HG03095 (cell line): ENCODE measurements at regions not wholly inside any gene's neighbourhood (a gene's known extent, or its start where the extent isn't known, plus 50 kb on each side); places are given as distances from the start of the nearest gene placed in this dataset.
"Not testable (repeated sequence)": the region's sequence is repeated elsewhere in the genome, so short reads cannot be mapped to it uniquely, and the experiment has no call there.

Experiments
- ATAC-seq: cut with Tn5 transposase; IDR thresholded peaks from one replicate; pipeline ENCODE4 v1.9.1; 2021; ENCODE audit warnings: moderate library complexity; ENCODE audit not compliant: unreplicated experiment

DNA sequence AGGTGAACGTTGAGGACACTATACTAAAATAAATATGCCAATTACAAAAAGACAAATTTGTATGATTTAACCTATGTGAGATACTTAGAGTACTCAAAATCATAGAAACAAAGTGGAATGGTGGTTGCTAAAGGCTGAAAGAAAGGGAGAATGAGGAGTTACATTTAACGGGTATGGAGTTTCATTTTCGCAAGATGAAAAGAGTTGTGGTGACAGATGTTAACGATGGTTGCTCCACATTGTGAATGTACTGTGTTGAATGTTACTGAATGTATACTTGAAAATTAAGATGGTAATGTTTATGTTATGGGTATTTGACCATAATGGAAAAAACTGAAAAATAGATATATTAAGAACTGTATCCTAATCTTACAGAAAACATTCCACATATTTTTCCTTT is 51.3 kb upstream of the MOCS2 start:
- ATAC-seq, result no peak

DNA sequence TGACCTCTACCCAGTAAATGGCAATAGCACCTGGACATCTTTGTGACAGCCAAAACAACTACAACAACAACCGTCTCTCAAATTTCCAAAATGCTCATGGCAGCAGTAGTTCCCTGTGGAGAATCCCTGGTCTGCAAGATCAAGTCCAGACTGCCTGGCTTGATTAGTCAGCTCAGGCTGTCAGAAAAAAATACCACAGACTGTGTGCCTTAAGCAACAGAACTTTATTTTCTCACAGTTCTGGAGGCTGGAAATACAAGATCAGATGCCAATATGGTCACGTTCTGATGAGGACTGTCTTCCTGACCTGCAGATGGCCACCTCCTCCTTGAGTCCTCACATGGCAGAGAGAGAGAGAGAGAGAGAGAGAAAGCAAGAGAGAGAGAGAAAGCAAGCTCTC is 52.3 kb upstream of the MOCS2 start:
- no peak for ATAC-seq

DNA sequence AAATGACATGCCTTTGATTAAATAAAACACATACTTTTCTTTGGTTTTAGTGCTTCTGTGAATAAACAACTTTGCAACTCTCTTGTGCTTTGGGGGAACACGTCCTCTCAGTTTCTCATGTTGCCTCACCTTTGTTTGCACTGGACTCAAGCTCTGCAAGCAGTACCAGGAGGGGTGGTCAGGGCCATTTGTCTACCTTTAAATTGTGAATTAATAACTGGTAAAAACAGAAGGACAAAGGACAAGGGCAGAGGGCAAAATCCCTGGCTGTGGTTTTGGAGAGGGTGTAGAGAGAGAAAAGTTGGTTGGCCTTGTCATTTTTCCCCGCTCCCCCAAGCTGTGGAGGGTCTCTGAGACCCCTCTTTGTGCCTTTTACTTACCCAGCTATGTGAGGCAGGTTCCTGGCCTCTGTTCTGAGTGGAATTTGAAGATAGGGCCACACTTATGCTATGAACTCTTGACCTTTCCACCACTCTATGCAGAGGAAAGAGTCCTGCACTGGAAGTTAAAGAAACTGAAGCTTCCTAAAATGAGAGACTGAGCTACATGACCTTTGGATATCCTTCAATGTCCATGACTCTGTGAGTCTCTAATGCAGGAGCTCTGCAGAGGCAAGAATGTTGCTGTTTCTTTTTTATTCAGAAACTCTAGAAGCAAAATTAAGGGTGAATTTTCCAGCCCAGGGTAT is 55.1 kb upstream of the MOCS2 start:
- ATAC-seq, result no peak

DNA sequence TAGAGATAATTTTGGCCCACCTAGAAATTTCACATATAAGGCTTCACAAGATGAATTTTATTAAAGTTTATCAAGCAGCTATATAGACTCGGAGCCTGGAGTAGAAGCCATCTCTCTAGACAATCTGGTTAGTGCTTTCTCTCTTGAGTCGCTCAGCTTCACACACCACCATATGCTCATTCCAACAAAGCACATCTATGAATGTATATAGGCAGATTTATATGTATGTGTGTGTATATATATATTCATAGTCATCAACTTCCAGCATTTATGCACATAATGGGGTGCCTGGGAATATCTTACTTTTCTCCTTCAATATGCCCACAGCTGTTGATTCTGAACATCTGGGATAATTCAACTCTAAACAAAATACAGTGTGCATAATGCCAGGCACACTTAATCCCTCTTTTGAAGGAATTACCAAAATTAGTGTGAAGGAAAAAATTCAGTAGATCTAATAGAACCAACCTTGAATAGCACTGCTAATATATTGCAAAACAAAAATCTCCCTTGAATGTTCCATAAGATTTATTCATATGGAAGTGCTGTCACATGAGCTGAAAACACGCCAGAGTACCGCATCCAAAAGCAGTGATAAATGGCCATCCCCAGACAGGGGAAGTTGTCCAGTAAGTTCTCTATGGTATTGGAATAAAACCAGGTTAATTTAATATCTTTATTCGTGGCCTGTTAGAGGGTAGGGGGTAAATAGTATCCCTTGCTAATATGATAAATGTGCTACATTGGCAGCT is 56.0 kb upstream of the MOCS2 start:
- no peak for ATAC-seq

DNA sequence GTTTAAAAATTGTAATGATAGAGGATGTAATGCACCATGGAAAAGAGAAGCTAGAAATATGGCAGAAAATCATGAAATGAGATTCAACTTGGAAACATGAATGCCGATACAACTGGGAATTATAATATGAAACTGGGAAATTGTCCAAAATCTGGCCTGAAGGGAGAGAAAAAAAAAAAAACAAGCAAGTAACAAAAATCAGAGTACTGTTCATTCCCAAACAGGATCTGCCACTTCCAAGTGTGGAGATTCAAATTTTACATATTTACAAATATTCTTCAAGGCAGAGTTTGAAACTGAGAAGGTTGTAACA is 56.6 kb upstream of the MOCS2 start:
- no peak for ATAC-seq

DNA sequence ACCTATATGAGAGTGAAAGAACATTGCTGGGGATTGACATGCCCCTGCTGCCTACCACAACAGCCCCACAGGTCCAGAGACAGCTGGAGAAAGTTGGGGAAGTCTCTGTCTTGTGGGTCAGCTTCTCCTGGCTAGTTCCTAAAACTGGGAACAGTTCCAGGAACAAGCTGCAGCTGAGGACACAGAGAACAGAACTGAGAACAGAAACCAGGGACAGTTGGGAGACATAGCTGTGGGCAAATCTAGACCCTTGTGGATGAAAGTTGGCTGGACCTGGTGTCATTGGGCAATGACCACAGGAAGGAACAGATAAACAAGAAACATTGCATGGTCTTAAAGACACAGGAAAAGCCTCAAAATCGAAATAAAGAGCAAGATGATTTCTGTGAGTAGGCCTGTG is 58.3 kb upstream of the MOCS2 start:
- ATAC-seq, result no peak

DNA sequence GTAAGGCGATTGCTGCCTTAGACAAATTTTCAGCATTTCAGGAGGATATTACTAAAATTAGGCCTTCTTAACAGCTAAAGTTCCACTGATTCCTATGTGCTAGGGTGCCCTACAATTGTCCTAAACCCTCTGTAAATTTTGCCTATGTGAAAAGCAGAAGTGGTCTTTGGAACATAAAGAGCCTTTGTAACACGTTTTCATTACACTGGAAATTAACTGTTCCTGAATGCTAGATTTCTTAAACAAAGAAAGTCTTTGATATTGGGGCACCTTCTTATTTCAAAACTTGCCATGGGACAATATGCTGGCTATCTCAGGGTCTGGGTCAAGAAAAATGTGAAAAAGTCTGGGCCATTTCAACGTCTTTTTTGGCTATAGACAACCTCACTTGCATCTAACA is 60.4 kb upstream of the MOCS2 start:
- no peak for ATAC-seq

DNA sequence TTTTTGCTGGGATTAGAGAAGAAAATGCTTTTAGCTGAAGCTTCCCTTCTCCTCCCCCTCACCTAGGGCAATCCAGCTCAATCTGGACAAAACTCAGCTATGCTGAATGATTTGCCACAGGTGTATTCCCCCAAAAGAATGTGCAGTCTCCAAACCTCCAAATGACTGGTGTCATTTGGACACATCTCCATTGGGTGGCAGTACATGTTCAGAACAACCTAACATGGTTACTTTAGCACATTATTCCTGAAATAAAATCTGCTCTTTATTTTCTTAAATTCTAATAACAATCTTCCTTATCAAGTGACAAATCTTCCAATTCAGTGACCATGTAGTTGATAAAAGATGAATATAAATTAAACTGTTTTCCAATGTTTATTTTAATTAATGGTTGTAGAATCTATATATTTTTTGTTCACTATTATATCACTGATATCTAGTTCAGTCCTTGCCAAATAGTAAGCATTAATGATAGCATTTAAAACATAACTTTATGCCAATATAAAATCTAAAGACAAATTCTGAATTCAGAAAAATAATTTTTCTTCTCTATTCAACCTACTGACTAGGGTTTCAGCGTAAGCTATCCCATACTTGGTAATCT is 61.3 kb upstream of the MOCS2 start:
- no peak for ATAC-seq

DNA sequence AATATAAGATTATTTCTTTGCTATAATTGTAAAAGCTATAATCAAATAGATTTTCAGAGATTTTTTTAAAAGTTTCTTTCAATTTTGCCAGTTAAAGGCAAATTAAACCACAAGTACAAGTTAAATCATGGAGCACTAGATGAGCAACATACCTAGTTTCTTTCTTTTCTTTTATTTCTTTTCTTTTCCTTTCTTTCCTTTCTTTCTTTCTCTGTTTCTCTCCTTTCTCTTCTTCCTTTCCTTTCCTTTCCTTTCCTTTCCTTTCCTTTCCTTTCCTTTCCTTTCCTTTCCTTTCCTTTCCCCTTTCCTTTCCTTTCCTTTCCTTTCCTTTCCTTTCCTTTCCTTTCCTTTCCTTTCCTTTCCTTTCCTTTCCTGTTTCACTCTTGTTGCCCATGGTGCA is 62.5 kb upstream of the MOCS2 start:
- not testable (repeated sequence) for ATAC-seq

DNA sequence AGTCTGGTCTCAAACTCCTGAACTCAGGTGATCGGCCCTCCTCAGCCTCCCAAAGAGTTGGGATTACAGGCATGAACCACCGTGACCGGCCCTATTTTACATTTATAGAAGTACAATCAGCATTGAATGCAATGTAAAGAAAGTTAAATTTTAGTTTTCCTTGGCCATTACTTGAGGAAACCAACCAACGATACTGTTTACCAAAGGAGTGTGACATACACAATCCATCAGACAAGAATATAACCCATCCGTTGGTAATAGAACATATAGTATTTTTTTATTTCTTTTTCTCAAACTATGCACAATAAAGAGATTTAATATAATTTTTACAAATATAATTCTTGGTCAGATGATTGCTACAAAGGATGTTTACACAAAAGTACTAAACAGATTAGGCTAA is 63.1 kb upstream of the MOCS2 start:
- ATAC-seq, result no peak

DNA sequence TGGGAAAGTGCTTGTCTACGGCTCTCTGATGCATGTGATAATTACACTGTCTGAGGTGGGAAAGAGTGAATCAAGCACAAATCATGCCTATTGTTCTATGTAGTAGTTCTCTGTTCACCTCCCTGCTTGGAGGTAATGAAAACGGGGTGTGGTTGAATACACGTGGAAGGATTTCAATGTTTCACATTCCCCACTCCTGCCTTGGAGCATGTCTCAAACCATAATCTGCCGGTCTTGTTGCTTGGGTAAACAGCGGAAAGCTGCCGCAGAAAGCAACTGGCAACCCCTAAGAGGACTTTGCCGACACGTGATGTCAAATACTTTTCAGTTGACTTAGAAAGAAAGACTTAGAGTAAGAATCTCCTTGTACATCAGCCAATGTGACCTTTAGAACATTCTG is 63.5 kb upstream of the MOCS2 start:
- no peak for ATAC-seq

DNA sequence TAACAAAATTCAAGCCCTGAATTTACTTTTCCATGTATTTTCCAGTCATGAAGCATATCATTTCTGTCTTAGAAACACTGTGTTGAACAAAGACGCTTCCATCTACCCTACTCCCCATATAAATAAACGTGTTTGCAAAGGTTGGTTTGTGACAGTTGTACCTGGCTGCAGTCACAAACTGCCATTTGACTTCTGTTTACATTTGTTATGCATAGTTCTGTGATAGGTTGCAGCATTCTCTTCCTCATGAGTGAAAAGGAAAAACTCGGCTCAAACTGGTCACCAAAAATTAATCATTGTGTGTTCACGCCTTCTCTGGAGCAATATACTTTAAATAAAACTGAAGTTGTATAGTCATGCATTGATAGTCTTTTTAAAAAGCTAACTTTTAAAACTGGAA is 69.3 kb upstream of the MOCS2 start:
- no peak for ATAC-seq

DNA sequence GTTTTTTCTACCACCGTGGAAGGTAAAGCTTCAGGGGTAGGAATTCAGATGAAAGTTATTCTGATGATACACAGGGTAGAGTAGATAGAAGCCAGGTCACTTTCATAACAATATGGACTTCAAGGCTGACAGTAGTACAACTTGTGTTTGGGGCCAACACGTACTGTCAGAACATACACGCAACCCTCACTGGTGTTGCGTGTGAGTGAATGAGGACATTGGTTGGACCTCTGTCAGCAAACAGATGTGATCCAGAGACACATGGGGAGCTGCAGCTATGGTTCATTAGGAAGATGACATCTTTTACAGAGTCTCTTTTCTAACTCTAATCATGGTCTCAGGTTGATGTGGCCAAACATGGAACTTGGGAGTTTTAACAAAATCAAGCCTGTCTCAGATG is 70.1 kb upstream of the MOCS2 start:
- ATAC-seq, result no peak

DNA sequence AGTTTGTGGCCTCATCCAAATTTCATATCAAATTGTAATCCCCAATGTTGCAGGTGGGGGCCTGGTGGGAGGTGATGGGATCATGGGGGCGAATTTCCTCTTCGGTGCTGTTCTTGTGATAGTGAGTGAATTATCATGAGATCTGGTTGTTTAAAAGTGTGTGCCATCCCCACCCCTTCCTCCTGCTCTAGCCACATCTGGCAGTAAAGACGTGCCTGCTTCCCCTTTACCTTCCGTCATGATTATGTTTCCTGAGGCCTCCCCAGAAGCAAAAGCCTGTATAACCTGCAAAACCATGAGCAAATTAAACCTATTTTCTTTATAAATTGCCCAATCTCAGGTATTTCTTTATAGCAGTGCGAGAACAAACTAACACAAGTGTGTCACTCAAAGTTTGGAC is 71.0 kb upstream of the MOCS2 start:
- ATAC-seq, result no peak

DNA sequence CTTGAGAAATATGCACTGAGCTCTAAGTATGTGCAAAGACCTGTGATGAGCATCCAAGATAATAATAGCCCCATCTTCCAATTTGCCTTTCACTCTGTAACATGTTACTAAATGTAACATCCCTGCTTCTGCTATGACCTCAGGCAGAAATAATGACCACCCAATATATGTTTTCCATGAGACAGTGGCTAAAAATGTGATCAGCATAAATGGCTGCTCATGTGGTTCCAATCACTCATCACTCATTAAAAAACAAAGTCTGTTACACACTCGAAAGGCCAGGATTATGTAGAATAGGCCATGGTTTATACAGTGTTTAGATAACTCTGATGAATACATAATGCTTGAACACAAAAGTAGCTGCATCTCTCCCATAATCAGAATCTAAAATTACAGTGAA is 71.4 kb upstream of the MOCS2 start:
- ATAC-seq, result no peak

DNA sequence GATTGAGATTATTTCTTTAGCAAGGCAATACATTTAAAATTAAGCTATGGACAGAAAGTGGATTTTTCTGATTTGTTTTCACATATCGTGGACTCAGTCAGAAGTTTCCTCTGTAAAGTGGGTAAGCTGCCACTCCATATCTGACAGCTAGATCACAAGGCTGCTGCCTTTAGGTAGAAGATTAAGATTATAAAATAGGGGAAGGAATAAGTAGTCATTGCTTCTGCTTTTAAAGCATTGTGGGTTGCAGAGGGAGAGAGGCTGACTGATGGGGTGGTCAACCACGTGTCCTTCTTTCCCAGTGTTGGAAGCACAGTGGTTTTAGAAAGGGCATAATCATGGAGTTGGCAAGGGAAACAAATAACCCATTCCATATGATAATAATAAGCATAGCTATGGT is 74.3 kb upstream of the MOCS2 start:
- no peak for ATAC-seq

DNA sequence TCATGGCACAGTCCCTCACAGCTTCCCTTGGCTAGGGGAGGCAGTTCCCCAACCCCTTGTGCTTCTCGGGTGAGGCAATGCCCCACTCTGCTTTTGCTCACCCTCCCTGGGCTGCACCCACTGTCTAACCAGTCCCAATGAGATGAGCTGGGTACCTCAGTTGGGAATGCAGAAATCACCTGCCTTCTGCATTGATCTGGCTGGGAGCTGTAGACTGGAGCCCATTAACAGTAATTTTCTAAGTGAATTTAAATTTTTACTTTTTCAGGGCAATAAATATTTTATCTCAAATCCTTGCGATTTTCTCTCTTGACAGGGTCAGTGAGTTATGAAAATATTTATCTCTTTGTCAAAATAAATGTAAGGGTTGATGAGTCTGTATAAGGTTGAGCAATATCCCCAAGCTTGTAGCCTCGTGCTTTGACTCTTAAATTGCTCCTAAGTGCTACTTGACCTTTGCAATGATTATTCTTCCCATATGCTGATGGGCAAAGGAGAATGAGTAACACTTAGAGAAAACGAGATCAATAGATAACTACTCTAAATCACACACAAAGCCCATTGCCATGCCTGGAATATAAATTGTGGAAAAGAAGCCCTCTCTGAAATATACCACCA is 82.1 kb upstream of the MOCS2 start:
- no peak for ATAC-seq

DNA sequence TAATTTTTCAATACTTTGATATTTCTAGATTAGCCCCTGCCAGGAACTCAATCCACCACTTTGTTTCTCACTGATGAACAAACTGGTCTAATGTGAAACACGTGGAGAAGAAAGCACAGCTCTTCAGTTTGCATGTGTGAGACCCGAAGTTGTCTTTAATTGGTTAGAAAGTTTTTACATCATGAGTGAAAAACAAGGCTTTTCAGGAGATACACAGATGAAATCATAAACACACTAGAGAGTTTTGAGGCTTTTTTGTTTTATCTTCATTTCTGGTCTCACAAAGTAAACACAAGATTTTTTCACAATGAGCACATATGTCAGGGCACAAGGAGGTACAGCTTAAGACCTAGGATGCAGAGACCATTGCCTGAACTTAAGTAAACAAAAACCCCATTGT is 84.5 kb upstream of the MOCS2 start:
- no peak for ATAC-seq

DNA sequence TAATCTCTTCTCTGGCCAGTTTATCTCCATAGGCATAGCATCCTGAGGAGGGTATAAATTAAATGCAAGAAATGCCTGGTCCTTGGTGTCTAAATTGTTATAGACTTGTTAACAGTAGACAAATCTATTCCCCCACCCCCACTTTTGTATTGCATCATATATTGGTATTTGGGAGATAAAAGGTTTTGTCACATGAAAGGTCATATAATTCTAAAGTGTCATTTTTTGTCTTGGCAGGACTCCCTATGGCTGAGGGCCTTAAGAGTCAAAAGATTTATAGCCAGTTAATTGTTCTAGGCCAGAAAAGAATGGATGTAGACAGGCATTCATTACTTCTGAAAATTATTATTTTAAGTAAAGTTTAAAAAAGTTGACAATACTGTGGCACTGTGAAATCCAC is 90.3 kb upstream of the MOCS2 start:
- no peak for ATAC-seq

DNA sequence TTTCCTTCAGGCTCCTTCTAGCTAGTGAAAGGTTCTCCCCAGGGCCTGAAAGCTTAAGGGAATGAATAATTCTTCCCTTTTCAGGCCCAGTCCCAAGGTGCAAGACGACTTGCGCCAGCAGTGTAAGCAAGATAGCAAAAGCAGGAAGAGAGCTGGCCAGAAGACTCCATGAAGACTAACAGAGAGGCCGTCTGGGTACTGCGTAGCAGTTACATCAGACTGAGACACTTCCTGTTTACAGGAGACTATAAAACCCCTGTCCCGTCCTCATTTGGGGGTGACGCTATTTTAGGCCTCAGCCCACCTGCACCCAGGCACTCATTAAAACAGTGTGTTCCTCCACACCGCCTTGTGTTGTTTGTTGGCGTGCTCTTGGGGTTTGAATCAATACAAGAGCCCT is 90.7 kb upstream of the MOCS2 start:
- no peak for ATAC-seq

DNA sequence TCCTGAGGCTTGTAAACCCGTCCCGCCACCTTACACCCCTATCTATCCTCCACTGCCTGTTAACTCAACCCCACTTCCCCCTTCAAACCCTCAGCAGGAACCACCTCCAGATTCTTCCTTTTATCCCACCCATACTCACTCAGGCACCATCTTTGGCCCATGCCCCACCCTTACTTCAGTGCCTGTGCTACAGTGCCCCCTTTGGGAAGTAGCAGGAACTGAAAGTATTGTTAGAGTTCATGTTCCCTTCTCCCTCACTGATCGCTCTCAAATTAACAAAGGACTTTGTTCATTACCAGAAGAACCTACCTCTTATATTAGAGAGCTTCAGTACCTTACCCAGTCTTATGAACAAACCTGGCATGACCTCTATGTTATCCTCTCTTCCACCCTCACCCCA is 92.2 kb upstream of the MOCS2 start:
- no peak for ATAC-seq

DNA sequence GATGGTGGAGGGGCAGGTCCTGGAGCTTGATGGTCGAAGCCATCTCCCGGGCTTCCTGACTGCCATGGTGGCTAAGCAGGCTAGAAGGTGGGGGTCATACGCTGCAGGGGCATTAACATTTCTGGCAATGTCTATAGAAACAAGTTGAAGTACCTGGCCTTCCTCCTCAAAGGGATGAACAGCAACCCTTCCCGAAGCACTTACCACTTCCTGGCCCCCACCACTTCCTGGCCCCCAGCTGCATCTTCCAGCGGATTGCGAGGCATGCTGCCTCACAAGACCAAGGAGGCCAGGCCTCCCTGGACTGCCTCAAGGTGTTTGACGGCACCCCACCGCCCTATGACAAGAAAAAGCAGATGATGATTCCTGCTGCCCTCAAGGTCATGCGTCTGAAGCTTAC is 97.0 kb upstream of the MOCS2 start:
- no peak for ATAC-seq
